H1 (cell line): ENCODE measurements at regions not wholly inside any gene's neighbourhood (a gene's known extent, or its start where the extent isn't known, plus 50 kb on each side); places are given as distances from the start of the nearest gene placed in this dataset.

Source experiments
- ASH2L ChIP-seq: fragments of 200-600, 300-600 bp; sonication (generic); IDR thresholded peaks from one replicate; pipeline ENCODE4 v1.7.1; 2017; ENCODE audit warnings: low read length
- BRCA1 ChIP-seq: IDR thresholded peaks from 2 replicates; pipeline ENCODE4 v1.6.1; 2012; ENCODE audit warnings: low read depth, low read length, improper control_type of control experiment
- FOSL1 ChIP-seq: IDR thresholded peaks from 2 replicates; pipeline ENCODE4 v1.6.1; 2011; ENCODE audit warnings: mild to moderate bottlenecking, low read depth, low read length, moderate library complexity; ENCODE audit not compliant: insufficient read depth
- HDAC2 ChIP-seq, 2 experiments: fragments of 300-600 bp in 1 of 2; sonication (generic) in 1 of 2; IDR thresholded peaks; 2 replicates each; pipeline ENCODE4 v1.6.1; 2011 to 2012; ENCODE audit warnings: low read depth in 2 of 2, low read length in 2 of 2, mild to moderate bottlenecking in 2 of 2, moderate library complexity in 2 of 2, borderline replicate concordance in 1 of 2, inconsistent platforms in 1 of 2
- KDM4A ChIP-seq: IDR thresholded peaks from one replicate; pipeline ENCODE4 v1.7.1; 2012; ENCODE audit warnings: low read depth, mild to moderate bottlenecking, moderate library complexity, low read length, inconsistent platforms; ENCODE audit not compliant: severe bottlenecking
- KDM5A ChIP-seq: fragments of 200-600 bp; IDR thresholded peaks from 2 replicates; pipeline ENCODE4 v1.7.1; 2012; ENCODE audit warnings: mild to moderate bottlenecking, low read length, inconsistent platforms, mixed read lengths
- MAFK ChIP-seq: IDR thresholded peaks from 2 replicates; pipeline ENCODE4 v1.6.1; 2012; ENCODE audit warnings: low read depth, mild to moderate bottlenecking, improper control_type of control experiment, low read length
- NANOG ChIP-seq: IDR thresholded peaks from 2 replicates; pipeline ENCODE4 v1.6.1; 2011; ENCODE audit warnings: low read length, low read depth, mild to moderate bottlenecking, inconsistent platforms; ENCODE audit not compliant: insufficient read depth, poor library complexity, severe bottlenecking
- POLR2AphosphoS5 ChIP-seq: IDR thresholded peaks from 2 replicates; pipeline ENCODE4 v1.6.1; 2011; ENCODE audit warnings: low read depth, low read length
- SP4 ChIP-seq: IDR thresholded peaks from 2 replicates; pipeline ENCODE4 v1.6.1; 2012; ENCODE audit warnings: low read length, inconsistent platforms
- TBP ChIP-seq: IDR thresholded peaks from 2 replicates; pipeline ENCODE4 v1.6.1; 2011; ENCODE audit warnings: low read depth, low read length, improper control_type of control experiment
- TF ChIP-seq, protein P1 (sequence below): fragments of 300-600 bp; sonication (generic); IDR thresholded peaks from 2 replicates; pipeline ENCODE4 v1.7.1; 2012; ENCODE audit warnings: low read length, moderate library complexity, mild to moderate bottlenecking, inconsistent platforms; ENCODE audit not compliant: insufficient replicate concordance

DNA sequence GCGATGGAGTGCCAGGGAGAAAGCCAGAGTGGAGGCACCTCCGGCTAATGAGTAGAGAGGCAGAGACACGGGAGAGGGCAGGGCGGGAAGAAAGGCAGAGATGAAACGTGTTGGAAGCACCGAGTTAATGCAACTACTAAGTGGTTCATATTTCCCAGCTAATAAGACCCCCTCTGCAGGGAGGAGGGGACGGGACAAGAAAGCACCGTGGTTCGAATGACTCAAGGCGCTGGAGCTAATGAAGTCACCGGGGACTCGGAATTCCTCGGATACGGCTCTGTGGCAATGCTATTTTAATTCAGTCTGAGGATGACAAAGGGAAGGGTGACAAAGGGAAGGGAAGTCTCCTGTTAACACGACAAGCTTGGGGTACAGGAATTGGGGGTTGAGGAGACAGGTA is 54.5 kb upstream of the RAPGEF1 start (continued):
- TF ChIP-seq, protein P1, sequence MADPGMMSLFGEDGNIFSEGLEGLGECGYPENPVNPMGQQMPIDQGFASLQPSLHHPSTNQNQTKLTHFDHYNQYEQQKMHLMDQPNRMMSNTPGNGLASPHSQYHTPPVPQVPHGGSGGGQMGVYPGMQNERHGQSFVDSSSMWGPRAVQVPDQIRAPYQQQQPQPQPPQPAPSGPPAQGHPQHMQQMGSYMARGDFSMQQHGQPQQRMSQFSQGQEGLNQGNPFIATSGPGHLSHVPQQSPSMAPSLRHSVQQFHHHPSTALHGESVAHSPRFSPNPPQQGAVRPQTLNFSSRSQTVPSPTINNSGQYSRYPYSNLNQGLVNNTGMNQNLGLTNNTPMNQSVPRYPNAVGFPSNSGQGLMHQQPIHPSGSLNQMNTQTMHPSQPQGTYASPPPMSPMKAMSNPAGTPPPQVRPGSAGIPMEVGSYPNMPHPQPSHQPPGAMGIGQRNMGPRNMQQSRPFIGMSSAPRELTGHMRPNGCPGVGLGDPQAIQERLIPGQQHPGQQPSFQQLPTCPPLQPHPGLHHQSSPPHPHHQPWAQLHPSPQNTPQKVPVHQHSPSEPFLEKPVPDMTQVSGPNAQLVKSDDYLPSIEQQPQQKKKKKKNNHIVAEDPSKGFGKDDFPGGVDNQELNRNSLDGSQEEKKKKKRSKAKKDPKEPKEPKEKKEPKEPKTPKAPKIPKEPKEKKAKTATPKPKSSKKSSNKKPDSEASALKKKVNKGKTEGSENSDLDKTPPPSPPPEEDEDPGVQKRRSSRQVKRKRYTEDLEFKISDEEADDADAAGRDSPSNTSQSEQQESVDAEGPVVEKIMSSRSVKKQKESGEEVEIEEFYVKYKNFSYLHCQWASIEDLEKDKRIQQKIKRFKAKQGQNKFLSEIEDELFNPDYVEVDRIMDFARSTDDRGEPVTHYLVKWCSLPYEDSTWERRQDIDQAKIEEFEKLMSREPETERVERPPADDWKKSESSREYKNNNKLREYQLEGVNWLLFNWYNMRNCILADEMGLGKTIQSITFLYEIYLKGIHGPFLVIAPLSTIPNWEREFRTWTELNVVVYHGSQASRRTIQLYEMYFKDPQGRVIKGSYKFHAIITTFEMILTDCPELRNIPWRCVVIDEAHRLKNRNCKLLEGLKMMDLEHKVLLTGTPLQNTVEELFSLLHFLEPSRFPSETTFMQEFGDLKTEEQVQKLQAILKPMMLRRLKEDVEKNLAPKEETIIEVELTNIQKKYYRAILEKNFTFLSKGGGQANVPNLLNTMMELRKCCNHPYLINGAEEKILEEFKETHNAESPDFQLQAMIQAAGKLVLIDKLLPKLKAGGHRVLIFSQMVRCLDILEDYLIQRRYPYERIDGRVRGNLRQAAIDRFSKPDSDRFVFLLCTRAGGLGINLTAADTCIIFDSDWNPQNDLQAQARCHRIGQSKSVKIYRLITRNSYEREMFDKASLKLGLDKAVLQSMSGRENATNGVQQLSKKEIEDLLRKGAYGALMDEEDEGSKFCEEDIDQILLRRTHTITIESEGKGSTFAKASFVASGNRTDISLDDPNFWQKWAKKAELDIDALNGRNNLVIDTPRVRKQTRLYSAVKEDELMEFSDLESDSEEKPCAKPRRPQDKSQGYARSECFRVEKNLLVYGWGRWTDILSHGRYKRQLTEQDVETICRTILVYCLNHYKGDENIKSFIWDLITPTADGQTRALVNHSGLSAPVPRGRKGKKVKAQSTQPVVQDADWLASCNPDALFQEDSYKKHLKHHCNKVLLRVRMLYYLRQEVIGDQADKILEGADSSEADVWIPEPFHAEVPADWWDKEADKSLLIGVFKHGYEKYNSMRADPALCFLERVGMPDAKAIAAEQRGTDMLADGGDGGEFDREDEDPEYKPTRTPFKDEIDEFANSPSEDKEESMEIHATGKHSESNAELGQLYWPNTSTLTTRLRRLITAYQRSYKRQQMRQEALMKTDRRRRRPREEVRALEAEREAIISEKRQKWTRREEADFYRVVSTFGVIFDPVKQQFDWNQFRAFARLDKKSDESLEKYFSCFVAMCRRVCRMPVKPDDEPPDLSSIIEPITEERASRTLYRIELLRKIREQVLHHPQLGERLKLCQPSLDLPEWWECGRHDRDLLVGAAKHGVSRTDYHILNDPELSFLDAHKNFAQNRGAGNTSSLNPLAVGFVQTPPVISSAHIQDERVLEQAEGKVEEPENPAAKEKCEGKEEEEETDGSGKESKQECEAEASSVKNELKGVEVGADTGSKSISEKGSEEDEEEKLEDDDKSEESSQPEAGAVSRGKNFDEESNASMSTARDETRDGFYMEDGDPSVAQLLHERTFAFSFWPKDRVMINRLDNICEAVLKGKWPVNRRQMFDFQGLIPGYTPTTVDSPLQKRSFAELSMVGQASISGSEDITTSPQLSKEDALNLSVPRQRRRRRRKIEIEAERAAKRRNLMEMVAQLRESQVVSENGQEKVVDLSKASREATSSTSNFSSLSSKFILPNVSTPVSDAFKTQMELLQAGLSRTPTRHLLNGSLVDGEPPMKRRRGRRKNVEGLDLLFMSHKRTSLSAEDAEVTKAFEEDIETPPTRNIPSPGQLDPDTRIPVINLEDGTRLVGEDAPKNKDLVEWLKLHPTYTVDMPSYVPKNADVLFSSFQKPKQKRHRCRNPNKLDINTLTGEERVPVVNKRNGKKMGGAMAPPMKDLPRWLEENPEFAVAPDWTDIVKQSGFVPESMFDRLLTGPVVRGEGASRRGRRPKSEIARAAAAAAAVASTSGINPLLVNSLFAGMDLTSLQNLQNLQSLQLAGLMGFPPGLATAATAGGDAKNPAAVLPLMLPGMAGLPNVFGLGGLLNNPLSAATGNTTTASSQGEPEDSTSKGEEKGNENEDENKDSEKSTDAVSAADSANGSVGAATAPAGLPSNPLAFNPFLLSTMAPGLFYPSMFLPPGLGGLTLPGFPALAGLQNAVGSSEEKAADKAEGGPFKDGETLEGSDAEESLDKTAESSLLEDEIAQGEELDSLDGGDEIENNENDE: no peak
- TF ChIP-seq HDAC2 (IDR thresholded peaks at IDR 0.05; ENCODE audit: borderline replicate concordance in 1 of 2, low read depth in 2 of 2, low read length in 2 of 2): no peak
- TF ChIP-seq MAFK: no peak
- TF ChIP-seq KDM5A: no peak
- TF ChIP-seq SP4: no peak
- no peak for TF ChIP-seq NANOG
- no peak for TF ChIP-seq FOSL1
- TF ChIP-seq TBP: no peak
- TF ChIP-seq KDM4A: no peak
- TF ChIP-seq BRCA1: no peak
- no peak for TF ChIP-seq POLR2AphosphoS5
- no peak for TF ChIP-seq ASH2L
